ENCODE measurements at regions not wholly inside any gene's neighbourhood (a gene's known extent, or its start where the extent isn't known, plus 50 kb on each side); places are given as distances from the start of the nearest gene placed in this dataset.

DNA sequence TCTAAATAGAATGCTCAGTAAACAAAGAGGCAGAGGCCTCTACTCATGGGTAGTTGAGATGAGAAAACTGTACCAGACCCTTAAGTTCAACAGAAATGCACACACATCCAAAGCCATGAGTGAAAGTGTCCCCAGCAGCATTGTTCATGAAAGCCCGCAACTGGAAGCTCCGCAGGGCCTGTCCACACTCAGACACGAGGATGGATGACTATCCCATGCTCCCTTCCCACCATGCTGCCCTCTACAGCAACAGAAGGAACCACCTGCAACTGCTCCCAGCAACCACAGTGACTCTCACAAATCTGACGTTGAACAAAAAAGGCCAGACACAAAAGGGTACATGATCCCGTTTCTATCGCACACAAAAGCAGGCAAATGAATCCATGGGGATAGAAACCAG is 76.9 kb upstream of the ANO1 start:
- no peak for ATAC-seq
- TF ChIP-seq ZSCAN9 (CRISPR knock-in tag; IDR thresholded peaks at IDR 0.05; ENCODE audit: borderline replicate concordance): no peak
- TF ChIP-seq ZNF660 (CRISPR knock-in tag; IDR thresholded peaks at IDR 0.05; ENCODE audit: borderline replicate concordance, low read depth): no peak
- no peak for TF ChIP-seq TRIM24 (CRISPR knock-in tag; IDR thresholded peaks at IDR 0.05)
- no peak for TF ChIP-seq ATAD3A (CRISPR knock-in tag; IDR thresholded peaks at IDR 0.05)
- TF ChIP-seq ZFYVE20 (CRISPR knock-in tag; IDR thresholded peaks at IDR 0.05; ENCODE audit: borderline replicate concordance, low read depth): no peak
- TF ChIP-seq, protein P1, sequence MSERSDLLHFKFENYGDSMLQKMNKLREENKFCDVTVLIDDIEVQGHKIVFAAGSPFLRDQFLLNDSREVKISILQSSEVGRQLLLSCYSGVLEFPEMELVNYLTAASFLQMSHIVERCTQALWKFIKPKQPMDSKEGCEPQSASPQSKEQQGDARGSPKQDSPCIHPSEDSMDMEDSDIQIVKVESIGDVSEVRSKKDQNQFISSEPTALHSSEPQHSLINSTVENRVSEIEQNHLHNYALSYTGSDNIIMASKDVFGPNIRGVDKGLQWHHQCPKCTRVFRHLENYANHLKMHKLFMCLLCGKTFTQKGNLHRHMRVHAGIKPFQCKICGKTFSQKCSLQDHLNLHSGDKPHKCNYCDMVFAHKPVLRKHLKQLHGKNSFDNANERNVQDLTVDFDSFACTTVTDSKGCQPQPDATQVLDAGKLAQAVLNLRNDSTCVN (CRISPR knock-in tag; IDR thresholded peaks at IDR 0.05; ENCODE audit: borderline replicate concordance): no peak
- no peak for TF ChIP-seq GABPA (IDR thresholded peaks at IDR 0.05; ENCODE audit: low read depth, low read length)
- no peak for TF ChIP-seq GABPA (CRISPR knock-in tag; IDR thresholded peaks at IDR 0.05; ENCODE audit: low read depth)
- no peak for TF ChIP-seq ZNF292 (CRISPR knock-in tag; IDR thresholded peaks at IDR 0.05; ENCODE audit: borderline replicate concordance, low read depth)
- no peak for TF ChIP-seq TSC22D2 (CRISPR knock-in tag; IDR thresholded peaks at IDR 0.05; ENCODE audit: borderline replicate concordance)
- no peak for TF ChIP-seq ZNF703 (CRISPR knock-in tag; IDR thresholded peaks at IDR 0.05; ENCODE audit: borderline replicate concordance)
- no peak for TF ChIP-seq ZNF816 (CRISPR knock-in tag; IDR thresholded peaks at IDR 0.05; ENCODE audit: borderline replicate concordance)
- TF ChIP-seq, protein P2, sequence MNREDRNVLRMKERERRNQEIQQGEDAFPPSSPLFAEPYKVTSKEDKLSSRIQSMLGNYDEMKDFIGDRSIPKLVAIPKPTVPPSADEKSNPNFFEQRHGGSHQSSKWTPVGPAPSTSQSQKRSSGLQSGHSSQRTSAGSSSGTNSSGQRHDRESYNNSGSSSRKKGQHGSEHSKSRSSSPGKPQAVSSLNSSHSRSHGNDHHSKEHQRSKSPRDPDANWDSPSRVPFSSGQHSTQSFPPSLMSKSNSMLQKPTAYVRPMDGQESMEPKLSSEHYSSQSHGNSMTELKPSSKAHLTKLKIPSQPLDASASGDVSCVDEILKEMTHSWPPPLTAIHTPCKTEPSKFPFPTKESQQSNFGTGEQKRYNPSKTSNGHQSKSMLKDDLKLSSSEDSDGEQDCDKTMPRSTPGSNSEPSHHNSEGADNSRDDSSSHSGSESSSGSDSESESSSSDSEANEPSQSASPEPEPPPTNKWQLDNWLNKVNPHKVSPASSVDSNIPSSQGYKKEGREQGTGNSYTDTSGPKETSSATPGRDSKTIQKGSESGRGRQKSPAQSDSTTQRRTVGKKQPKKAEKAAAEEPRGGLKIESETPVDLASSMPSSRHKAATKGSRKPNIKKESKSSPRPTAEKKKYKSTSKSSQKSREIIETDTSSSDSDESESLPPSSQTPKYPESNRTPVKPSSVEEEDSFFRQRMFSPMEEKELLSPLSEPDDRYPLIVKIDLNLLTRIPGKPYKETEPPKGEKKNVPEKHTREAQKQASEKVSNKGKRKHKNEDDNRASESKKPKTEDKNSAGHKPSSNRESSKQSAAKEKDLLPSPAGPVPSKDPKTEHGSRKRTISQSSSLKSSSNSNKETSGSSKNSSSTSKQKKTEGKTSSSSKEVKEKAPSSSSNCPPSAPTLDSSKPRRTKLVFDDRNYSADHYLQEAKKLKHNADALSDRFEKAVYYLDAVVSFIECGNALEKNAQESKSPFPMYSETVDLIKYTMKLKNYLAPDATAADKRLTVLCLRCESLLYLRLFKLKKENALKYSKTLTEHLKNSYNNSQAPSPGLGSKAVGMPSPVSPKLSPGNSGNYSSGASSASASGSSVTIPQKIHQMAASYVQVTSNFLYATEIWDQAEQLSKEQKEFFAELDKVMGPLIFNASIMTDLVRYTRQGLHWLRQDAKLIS (CRISPR knock-in tag; IDR thresholded peaks at IDR 0.05): no peak
- no peak for TF ChIP-seq KAT2B (IDR thresholded peaks at IDR 0.05; ENCODE audit: borderline replicate concordance, low read depth, low read length)
- no peak for TF ChIP-seq SOX6 (IDR thresholded peaks at IDR 0.05)
- no peak for TF ChIP-seq SOX6 (CRISPR knock-in tag; IDR thresholded peaks at IDR 0.05)
- TF ChIP-seq RELA (CRISPR knock-in tag; IDR thresholded peaks at IDR 0.05): no peak
- Histone ChIP-seq H3K36me3 (replicated peaks in 1 of 2; ENCODE audit: control insufficient read depth in 1 of 2, insufficient read depth in 2 of 2, low read length in 2 of 2) (no peaks in the 10 kb centered on the region), H3K9ac (ENCODE audit: insufficient read depth, low read depth, low read length) (no peak overlapping the region), H3K4me3 (replicated peaks in 1 of 3; ENCODE audit: insufficient read depth in 1 of 3, low read depth in 2 of 3, low read length in 3 of 3) (no peak overlapping the region), H3K9me3 (ENCODE audit: low read length) (no peaks in the 10 kb centered on the region), H3K4me2 (ENCODE audit: low read depth, low read length) (no peak overlapping the region), H4K20me1 (ENCODE audit: insufficient read depth, low read length) (no peaks in the 10 kb centered on the region), H2AFZ (ENCODE audit: low read length) (no peak overlapping the region), H3K27ac (ENCODE audit: extremely low read length, insufficient read depth, low read length) (no peak overlapping the region), H3K4me1 (ENCODE audit: insufficient read depth, low read length) (no peaks in the 10 kb centered on the region), H3K27me3 (ENCODE audit: control insufficient read depth in 1 of 2, insufficient read depth in 2 of 2, low read length in 2 of 2) (peaks cover 3 to 5% of the 10 kb centered on the region in 2 experiments; a peak in 3 of 5 replicates), H3K79me2 (ENCODE audit: insufficient read depth, low read length) (no peaks in the 10 kb centered on the region)
- in situ Hi-C loops (cut with HindIII; ENCODE audit: extremely low pct_ligation_motif_present, low pct_unique_long_range_greater_than_20kb) (no loop called here), intact Hi-C loops (cut with micrococcal nuclease; ENCODE audit: unreplicated experiment) (no loop called here)
- POLR2A ChIA-PET: no interaction called here
- CTCF ChIA-PET (ENCODE audit: low intra/inter-chr PET ratio, low total read pairs): no interaction called here
- no TSS peak for BruUV-seq (replicated peaks)
- no peak for DNase-seq (ENCODE audit: low spot score)
- WGBS (ENCODE audit: low lambda C conversion rate): 49% methylated on average over 6 of the region's 6 CpGs
- FAIRE-seq: no peak

Data from HepG2 (cell line).